ENCODE measurements at regions not wholly inside any gene's neighbourhood (a gene's known extent, or its start where the extent isn't known, plus 50 kb on each side); places are given as distances from the start of the nearest gene placed in this dataset.

GRCh38 chr9:71552480-71552879 is 215.8 kb downstream of the CEMIP2 start:
- no peaks in the 10 kb centered on the region for H3K9me3 ChIP-seq (ENCODE audit: control insufficient read depth, low read length)
- H3K4me3 ChIP-seq (ENCODE audit: insufficient read depth, low read depth, low read length), result no peak overlapping the region
- H3K27ac ChIP-seq (ENCODE audit: insufficient read depth, low read depth, low read length, poor library complexity, severe bottlenecking), result no peak overlapping the region
- H3K27me3 ChIP-seq (ENCODE audit: control insufficient read depth, insufficient read depth, low read length, poor library complexity, severe bottlenecking), result peaks cover 4% of the 10 kb centered on the region
- no peaks in the 10 kb centered on the region for H3K36me3 ChIP-seq (ENCODE audit: control insufficient read depth, insufficient read depth, low read length)
- WGBS, 2 experiments, result 14 to 20% methylated on average over 6 to 7 of the region's 7 CpGs
- H3K4me1 ChIP-seq (ENCODE audit: control insufficient read depth, insufficient read depth, low read length), result no peaks in the 10 kb centered on the region

- no peaks in the 10 kb centered on the region for H3K4me1 ChIP-seq (ENCODE audit: control insufficient read depth, insufficient read depth, low read length)
- WGBS, 2 experiments, result 86 to 95% methylated on average over 2 of the region's 2 CpGs
- H3K4me3 ChIP-seq (ENCODE audit: insufficient read depth, low read depth, low read length), result no peak overlapping the region
- no peak overlapping the region for H3K27ac ChIP-seq (ENCODE audit: insufficient read depth, low read depth, low read length, poor library complexity, severe bottlenecking)
- no peaks in the 10 kb centered on the region for H3K27me3 ChIP-seq (ENCODE audit: control insufficient read depth, insufficient read depth, low read length, poor library complexity, severe bottlenecking)
- no peaks in the 10 kb centered on the region for H3K36me3 ChIP-seq (ENCODE audit: control insufficient read depth, insufficient read depth, low read length)
- no peaks in the 10 kb centered on the region for H3K9me3 ChIP-seq (ENCODE audit: control insufficient read depth, low read length)
These were observed 219.3 kb downstream of the CEMIP2 start for GRCh38 chr9:71549023-71549422.

GRCh38 chr9:71544464-71544863 is 223.8 kb downstream of the CEMIP2 start:
- Histone ChIP-seq H3K27ac (ENCODE audit: insufficient read depth, low read depth, low read length, poor library complexity, severe bottlenecking) (no peak overlapping the region), H3K9me3 (ENCODE audit: control insufficient read depth, low read length) (no peaks in the 10 kb centered on the region), H3K27me3 (ENCODE audit: control insufficient read depth, insufficient read depth, low read length, poor library complexity, severe bottlenecking) (no peaks in the 10 kb centered on the region), H3K4me1 (ENCODE audit: control insufficient read depth, insufficient read depth, low read length) (no peaks in the 10 kb centered on the region), H3K36me3 (ENCODE audit: control insufficient read depth, insufficient read depth, low read length) (no peaks in the 10 kb centered on the region), H3K4me3 (ENCODE audit: insufficient read depth, low read depth, low read length) (no peak overlapping the region)
- WGBS, 2 experiments, result 90 to 97% methylated on average over 3 of the region's 4 CpGs

- no peaks in the 10 kb centered on the region for H3K4me1 ChIP-seq (ENCODE audit: control insufficient read depth, insufficient read depth, low read length)
- H3K27ac ChIP-seq (ENCODE audit: insufficient read depth, low read depth, low read length, poor library complexity, severe bottlenecking), result no peak overlapping the region
- H3K9me3 ChIP-seq (ENCODE audit: control insufficient read depth, low read length), result no peaks in the 10 kb centered on the region
- H3K27me3 ChIP-seq (ENCODE audit: control insufficient read depth, insufficient read depth, low read length, poor library complexity, severe bottlenecking), result no peaks in the 10 kb centered on the region
- H3K36me3 ChIP-seq (ENCODE audit: control insufficient read depth, insufficient read depth, low read length), result no peaks in the 10 kb centered on the region
- WGBS, 2 experiments, result 86 to 96% methylated on average over 1 to 2 of the region's 2 CpGs
- no peak overlapping the region for H3K4me3 ChIP-seq (ENCODE audit: insufficient read depth, low read depth, low read length)
These were observed 226.9 kb downstream of the CEMIP2 start for GRCh38 chr9:71541436-71541835.

- Histone ChIP-seq H3K9me3 (ENCODE audit: control insufficient read depth, low read length) (no peaks in the 10 kb centered on the region), H3K36me3 (ENCODE audit: control insufficient read depth, insufficient read depth, low read length) (no peaks in the 10 kb centered on the region), H3K4me3 (ENCODE audit: insufficient read depth, low read depth, low read length) (no peak overlapping the region), H3K27ac (ENCODE audit: insufficient read depth, low read depth, low read length, poor library complexity, severe bottlenecking) (no peak overlapping the region), H3K27me3 (ENCODE audit: control insufficient read depth, insufficient read depth, low read length, poor library complexity, severe bottlenecking) (no peaks in the 10 kb centered on the region), H3K4me1 (ENCODE audit: control insufficient read depth, insufficient read depth, low read length) (no peaks in the 10 kb centered on the region)
- WGBS, 2 experiments, result 95 to 96% methylated on average over 14 to 16 of the region's 16 CpGs
These were observed 243.2 kb downstream of the CEMIP2 start for GRCh38 chr9:71524996-71525580.

GRCh38 chr9:71524516-71524915 is 243.8 kb downstream of the CEMIP2 start:
- no peak overlapping the region for H3K27ac ChIP-seq (ENCODE audit: insufficient read depth, low read depth, low read length, poor library complexity, severe bottlenecking)
- H3K4me1 ChIP-seq (ENCODE audit: control insufficient read depth, insufficient read depth, low read length), result no peaks in the 10 kb centered on the region
- no peaks in the 10 kb centered on the region for H3K9me3 ChIP-seq (ENCODE audit: control insufficient read depth, low read length)
- no peaks in the 10 kb centered on the region for H3K36me3 ChIP-seq (ENCODE audit: control insufficient read depth, insufficient read depth, low read length)
- 94 to 100% methylated on average over 1 of the region's 1 CpG for WGBS, 2 experiments
- H3K4me3 ChIP-seq (ENCODE audit: insufficient read depth, low read depth, low read length), result no peak overlapping the region
- H3K27me3 ChIP-seq (ENCODE audit: control insufficient read depth, insufficient read depth, low read length, poor library complexity, severe bottlenecking), result no peaks in the 10 kb centered on the region

GRCh38 chr9:71521132-71521531 is 247.2 kb downstream of the CEMIP2 start:
- Histone ChIP-seq H3K27ac (ENCODE audit: insufficient read depth, low read depth, low read length, poor library complexity, severe bottlenecking) (no peak overlapping the region), H3K27me3 (ENCODE audit: control insufficient read depth, insufficient read depth, low read length, poor library complexity, severe bottlenecking) (no peaks in the 10 kb centered on the region), H3K36me3 (ENCODE audit: control insufficient read depth, insufficient read depth, low read length) (no peaks in the 10 kb centered on the region), H3K4me1 (ENCODE audit: control insufficient read depth, insufficient read depth, low read length) (no peaks in the 10 kb centered on the region), H3K4me3 (ENCODE audit: insufficient read depth, low read depth, low read length) (no peak overlapping the region), H3K9me3 (ENCODE audit: control insufficient read depth, low read length) (no peaks in the 10 kb centered on the region)
- WGBS, 2 experiments, result 96 to 97% methylated on average over 3 of the region's 3 CpGs

GRCh38 chr9:71519098-71519696 is 249.1 kb downstream of the CEMIP2 start:
- Histone ChIP-seq H3K4me1 (ENCODE audit: control insufficient read depth, insufficient read depth, low read length) (no peaks in the 10 kb centered on the region), H3K4me3 (ENCODE audit: insufficient read depth, low read depth, low read length) (no peak overlapping the region), H3K9me3 (ENCODE audit: control insufficient read depth, low read length) (no peaks in the 10 kb centered on the region), H3K27me3 (ENCODE audit: control insufficient read depth, insufficient read depth, low read length, poor library complexity, severe bottlenecking) (no peaks in the 10 kb centered on the region), H3K36me3 (ENCODE audit: control insufficient read depth, insufficient read depth, low read length) (no peaks in the 10 kb centered on the region), H3K27ac (ENCODE audit: insufficient read depth, low read depth, low read length, poor library complexity, severe bottlenecking) (no peak overlapping the region)
- 14% methylated on average over 1 of the region's 1 CpG; no CpG with 5 or more reads in 1 of the 2 experiments for WGBS, 2 experiments

GRCh38 chr9:71518045-71518827 is 250.1 kb downstream of the CEMIP2 start:
- Histone ChIP-seq H3K9me3 (ENCODE audit: control insufficient read depth, low read length) (no peaks in the 10 kb centered on the region), H3K4me1 (ENCODE audit: control insufficient read depth, insufficient read depth, low read length) (no peaks in the 10 kb centered on the region), H3K36me3 (ENCODE audit: control insufficient read depth, insufficient read depth, low read length) (no peaks in the 10 kb centered on the region), H3K27me3 (ENCODE audit: control insufficient read depth, insufficient read depth, low read length, poor library complexity, severe bottlenecking) (no peaks in the 10 kb centered on the region), H3K27ac (ENCODE audit: insufficient read depth, low read depth, low read length, poor library complexity, severe bottlenecking) (no peak overlapping the region), H3K4me3 (ENCODE audit: insufficient read depth, low read depth, low read length) (no peak overlapping the region)
- WGBS, 2 experiments, result 78 to 83% methylated on average over 3 of the region's 3 CpGs

GRCh38 chr9:71515626-71516025 is 252.7 kb downstream of the CEMIP2 start:
- no peak overlapping the region for H3K27ac ChIP-seq (ENCODE audit: insufficient read depth, low read depth, low read length, poor library complexity, severe bottlenecking)
- H3K4me3 ChIP-seq (ENCODE audit: insufficient read depth, low read depth, low read length), result no peak overlapping the region
- no peaks in the 10 kb centered on the region for H3K36me3 ChIP-seq (ENCODE audit: control insufficient read depth, insufficient read depth, low read length)
- 92 to 100% methylated on average over 1 of the region's 1 CpG for WGBS, 2 experiments
- no peaks in the 10 kb centered on the region for H3K4me1 ChIP-seq (ENCODE audit: control insufficient read depth, insufficient read depth, low read length)
- H3K9me3 ChIP-seq (ENCODE audit: control insufficient read depth, low read length), result no peaks in the 10 kb centered on the region
- H3K27me3 ChIP-seq (ENCODE audit: control insufficient read depth, insufficient read depth, low read length, poor library complexity, severe bottlenecking), result no peaks in the 10 kb centered on the region

Data from ectodermal cell (in vitro differentiated cells).